ENCODE measurements at regions not wholly inside any gene's neighbourhood (a gene's known extent, or its start where the extent isn't known, plus 50 kb on each side); places are given as distances from the start of the nearest gene placed in this dataset.

DNA sequence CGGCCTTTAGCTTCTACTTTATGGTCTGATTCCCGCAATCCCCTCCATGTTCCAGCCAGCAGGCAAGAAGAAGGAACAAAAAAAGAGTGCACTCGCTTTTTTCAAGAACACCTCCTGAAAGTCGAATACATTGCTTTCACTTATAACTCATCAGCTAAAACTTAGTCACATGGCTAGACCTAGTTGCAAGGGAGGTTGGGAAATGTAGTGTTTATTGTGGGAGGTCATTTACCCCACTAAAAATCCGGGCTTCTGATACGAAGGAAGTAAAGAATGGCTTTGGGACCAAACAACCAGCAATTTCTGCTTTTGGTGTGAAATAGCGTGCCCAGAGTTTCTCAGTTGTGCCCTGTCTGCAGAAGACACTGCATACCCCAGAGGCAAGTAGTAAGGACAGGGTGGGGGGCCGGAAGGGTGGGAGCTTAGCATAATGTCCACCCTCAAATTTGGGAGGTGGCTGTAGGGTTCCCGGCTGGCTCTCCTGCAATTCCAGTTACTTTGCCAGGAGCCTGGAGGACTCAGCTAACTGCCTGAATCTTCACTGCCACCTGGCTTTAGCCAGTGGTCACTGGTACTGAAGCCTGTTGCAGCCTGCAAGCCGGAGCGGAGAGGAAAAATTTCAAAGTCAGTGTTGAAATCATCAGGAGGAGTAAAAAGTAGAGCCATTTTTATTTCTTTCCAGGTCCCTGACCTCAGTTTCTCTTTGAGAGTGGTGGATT is 57.7 kb upstream of the F3 start:
- Histone ChIP-seq H3K4me1 (ENCODE audit: control insufficient read depth, insufficient read depth, low read length) (no peaks in the 10 kb centered on the region), H3K9me3 (ENCODE audit: control insufficient read depth, insufficient read depth, low read length) (no peaks in the 10 kb centered on the region), H3K27me3 (ENCODE audit: control insufficient read depth, insufficient read depth, low read length) (no peaks in the 10 kb centered on the region), H3K4me3 (ENCODE audit: low read length) (no peak overlapping the region), H3K36me3 (ENCODE audit: control insufficient read depth, insufficient read depth, low read length) (no peaks in the 10 kb centered on the region), H3K27ac (ENCODE audit: low read length) (no peak overlapping the region)
- no peak for DNase-seq (ENCODE audit: low read depth, low spot score)
- WGBS (ENCODE audit: insufficient coverage, insufficient read length) = no CpG with 5 or more reads among the region's 11 CpGs

DNA sequence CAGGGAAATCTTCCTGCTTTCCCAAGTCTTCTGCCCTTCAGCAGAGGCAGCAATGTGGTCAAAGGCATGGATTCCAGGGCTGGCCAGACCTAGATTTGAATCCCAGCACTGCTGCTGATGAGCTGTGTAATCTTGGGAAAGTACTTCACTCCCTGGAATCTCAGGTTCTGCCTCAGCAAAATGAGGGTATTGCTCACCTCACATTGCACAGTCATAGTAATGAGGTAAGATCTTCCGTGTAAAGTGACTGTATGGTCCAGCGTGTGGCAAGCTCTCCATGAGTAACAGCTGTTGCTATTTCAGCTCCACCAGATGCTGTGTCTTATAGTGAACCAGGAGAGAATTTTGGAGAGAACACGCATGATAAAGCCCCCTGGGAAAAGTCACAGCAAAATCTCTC is 56.1 kb upstream of the F3 start:
- no peak for DNase-seq (ENCODE audit: low read depth, low spot score)
- WGBS (ENCODE audit: insufficient coverage, insufficient read length) = no CpG with 5 or more reads among the region's 3 CpGs
- Histone ChIP-seq H3K27ac (ENCODE audit: low read length) (no peak overlapping the region), H3K9me3 (ENCODE audit: control insufficient read depth, insufficient read depth, low read length) (no peaks in the 10 kb centered on the region), H3K36me3 (ENCODE audit: control insufficient read depth, insufficient read depth, low read length) (no peaks in the 10 kb centered on the region), H3K27me3 (ENCODE audit: control insufficient read depth, insufficient read depth, low read length) (no peaks in the 10 kb centered on the region), H3K4me3 (ENCODE audit: low read length) (no peak overlapping the region), H3K4me1 (ENCODE audit: control insufficient read depth, insufficient read depth, low read length) (no peaks in the 10 kb centered on the region)

DNA sequence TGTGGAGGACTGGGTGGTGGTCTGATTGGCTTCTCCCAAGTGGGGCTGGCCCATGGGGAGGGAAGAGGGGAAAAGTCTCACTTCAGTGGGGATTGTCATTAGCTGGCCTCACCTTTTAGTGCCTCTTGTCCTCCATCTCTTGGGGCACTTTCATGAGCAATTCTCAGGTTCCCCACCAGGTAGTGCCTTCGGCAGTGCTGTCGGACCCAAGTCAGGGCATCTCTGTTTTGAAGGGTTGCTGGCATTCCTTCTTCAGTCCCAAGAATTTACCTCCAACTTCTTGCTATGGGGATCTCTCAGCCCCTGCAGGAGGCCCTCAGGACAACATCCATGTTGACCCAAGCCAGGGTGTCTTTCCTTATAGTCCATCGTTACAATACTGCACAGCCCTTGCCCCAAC is 54.7 kb upstream of the F3 start:
- H3K4me1 ChIP-seq (ENCODE audit: control insufficient read depth, insufficient read depth, low read length) = no peaks in the 10 kb centered on the region
- no peak for DNase-seq (ENCODE audit: low read depth, low spot score)
- no CpG with 5 or more reads among the region's 3 CpGs for WGBS (ENCODE audit: insufficient coverage, insufficient read length)
- H3K27me3 ChIP-seq (ENCODE audit: control insufficient read depth, insufficient read depth, low read length) = no peaks in the 10 kb centered on the region
- H3K36me3 ChIP-seq (ENCODE audit: control insufficient read depth, insufficient read depth, low read length) = no peaks in the 10 kb centered on the region
- no peak overlapping the region for H3K4me3 ChIP-seq (ENCODE audit: low read length)
- H3K27ac ChIP-seq (ENCODE audit: low read length) = no peak overlapping the region
- H3K9me3 ChIP-seq (ENCODE audit: control insufficient read depth, insufficient read depth, low read length) = no peaks in the 10 kb centered on the region

GRCh38 chr1:94595658-94596057 is 54.1 kb upstream of the F3 start:
- Histone ChIP-seq H3K27me3 (ENCODE audit: control insufficient read depth, insufficient read depth, low read length) (no peaks in the 10 kb centered on the region), H3K4me1 (ENCODE audit: control insufficient read depth, insufficient read depth, low read length) (no peaks in the 10 kb centered on the region), H3K4me3 (ENCODE audit: low read length) (no peak overlapping the region), H3K9me3 (ENCODE audit: control insufficient read depth, insufficient read depth, low read length) (no peaks in the 10 kb centered on the region), H3K27ac (ENCODE audit: low read length) (no peak overlapping the region), H3K36me3 (ENCODE audit: control insufficient read depth, insufficient read depth, low read length) (no peaks in the 10 kb centered on the region)
- no peak for DNase-seq (ENCODE audit: low read depth, low spot score)
- no CpG with 5 or more reads among the region's 5 CpGs for WGBS (ENCODE audit: insufficient coverage, insufficient read length)

GRCh38 chr1:94593611-94594010 is 52.1 kb upstream of the F3 start:
- no peaks in the 10 kb centered on the region for H3K36me3 ChIP-seq (ENCODE audit: control insufficient read depth, insufficient read depth, low read length)
- no peak overlapping the region for H3K4me3 ChIP-seq (ENCODE audit: low read length)
- H3K9me3 ChIP-seq (ENCODE audit: control insufficient read depth, insufficient read depth, low read length) = no peaks in the 10 kb centered on the region
- no peak overlapping the region for H3K27ac ChIP-seq (ENCODE audit: low read length)
- no peaks in the 10 kb centered on the region for H3K4me1 ChIP-seq (ENCODE audit: control insufficient read depth, insufficient read depth, low read length)
- WGBS (ENCODE audit: insufficient coverage, insufficient read length) = no CpG with 5 or more reads among the region's 8 CpGs
- DNase-seq (ENCODE audit: low read depth, low spot score) = no peak
- H3K27me3 ChIP-seq (ENCODE audit: control insufficient read depth, insufficient read depth, low read length) = no peaks in the 10 kb centered on the region

- WGBS (ENCODE audit: insufficient coverage, insufficient read length) = no CpG with 5 or more reads among the region's 2 CpGs
- DNase-seq (ENCODE audit: low read depth, low spot score) = no peak
Measured at GRCh38 chr1:94592571-94592920, 51.0 kb upstream of the F3 start.

DNA sequence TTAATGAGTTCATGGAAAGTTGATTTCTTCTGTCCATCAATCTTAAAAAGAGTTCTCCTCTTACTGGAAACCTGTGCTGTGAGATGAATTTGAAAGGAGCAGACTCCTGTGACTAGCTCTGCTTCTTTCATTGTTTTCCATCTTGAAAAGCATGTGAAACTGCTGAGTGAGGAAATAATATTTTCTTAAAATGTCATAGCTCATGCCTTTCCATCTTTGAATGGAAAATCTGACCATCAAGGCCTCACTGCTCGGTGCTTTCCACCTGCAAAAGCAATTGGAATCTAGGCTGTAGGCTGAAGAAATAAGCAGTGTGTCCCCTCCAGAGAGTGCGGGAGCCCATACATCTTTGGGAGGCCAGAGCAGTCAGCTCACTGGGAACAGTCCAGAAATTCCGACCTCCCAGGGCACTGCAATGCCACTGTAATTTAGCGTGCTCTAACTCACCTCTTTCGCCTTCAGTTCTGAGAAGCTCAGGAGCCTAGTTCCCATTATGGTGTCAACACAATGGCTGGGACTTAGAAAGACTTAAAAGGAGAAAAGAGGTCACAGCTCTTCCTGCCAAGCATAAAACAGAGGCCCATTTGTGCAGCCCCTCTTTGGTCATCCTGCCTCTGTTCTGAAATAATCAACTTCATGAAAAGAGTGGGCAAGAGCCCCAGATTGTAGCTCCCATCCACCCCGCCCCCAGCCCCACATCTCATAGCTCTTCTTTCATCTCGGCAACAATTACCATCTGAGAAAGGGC is 50.4 kb upstream of the F3 start:
- Histone ChIP-seq H3K4me3 (ENCODE audit: low read length) (no peak overlapping the region), H3K27ac (ENCODE audit: low read length) (no peak overlapping the region), H3K36me3 (ENCODE audit: control insufficient read depth, insufficient read depth, low read length) (no peaks in the 10 kb centered on the region), H3K27me3 (ENCODE audit: control insufficient read depth, insufficient read depth, low read length) (no peaks in the 10 kb centered on the region), H3K9me3 (ENCODE audit: control insufficient read depth, insufficient read depth, low read length) (no peaks in the 10 kb centered on the region), H3K4me1 (ENCODE audit: control insufficient read depth, insufficient read depth, low read length) (no peaks in the 10 kb centered on the region)
- no CpG with 5 or more reads among the region's 7 CpGs for WGBS (ENCODE audit: insufficient coverage, insufficient read length)
- no peak for DNase-seq (ENCODE audit: low read depth, low spot score)

More at GRCh38 chr1:94592571-94592920, 51.0 kb upstream of the F3 start:
- Histone ChIP-seq H3K27ac (ENCODE audit: low read length) (no peak overlapping the region), H3K4me3 (ENCODE audit: low read length) (no peak overlapping the region), H3K36me3 (ENCODE audit: control insufficient read depth, insufficient read depth, low read length) (no peaks in the 10 kb centered on the region), H3K27me3 (ENCODE audit: control insufficient read depth, insufficient read depth, low read length) (no peaks in the 10 kb centered on the region), H3K4me1 (ENCODE audit: control insufficient read depth, insufficient read depth, low read length) (no peaks in the 10 kb centered on the region), H3K9me3 (ENCODE audit: control insufficient read depth, insufficient read depth, low read length) (no peaks in the 10 kb centered on the region)
